GM21526 (cell line): ENCODE measurements at regions not wholly inside any gene's neighbourhood (a gene's known extent, or its start where the extent isn't known, plus 50 kb on each side); places are given as distances from the start of the nearest gene placed in this dataset.

Experiments
- ATAC-seq: cut with Tn5 transposase; IDR thresholded peaks from one replicate; pipeline ENCODE4 v1.9.1; 2021; ENCODE audit warnings: moderate library complexity; ENCODE audit not compliant: unreplicated experiment, low FRiP score

DNA sequence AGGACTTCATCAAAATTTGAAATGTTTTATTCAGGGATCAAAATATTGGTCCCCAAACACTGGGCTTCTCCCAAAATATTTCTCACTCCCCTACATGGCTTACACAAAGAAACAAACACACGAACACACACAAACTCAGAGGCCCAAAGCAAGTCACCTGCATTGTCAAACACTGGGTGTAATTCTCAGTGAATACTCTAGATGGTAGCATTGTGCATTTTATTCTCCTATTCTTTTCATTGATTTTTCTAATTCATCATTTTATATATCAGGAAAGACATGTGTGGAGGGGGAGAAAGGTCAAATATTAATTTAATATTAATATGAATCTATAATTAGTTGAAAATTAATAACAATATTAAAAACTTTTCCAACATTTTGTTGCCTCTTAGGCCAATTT, 72.3 kb upstream of the TNMD start:
- peak; percentile 58 for ATAC-seq

GRCh38 chrX:100494646-100495370, 84.7 kb upstream of the PCDH19 start:
- ATAC-seq, result no peak

- ATAC-seq, result no peak
Measured at GRCh38 chrX:100491174-100491573, 81.1 kb upstream of the PCDH19 start.

DNA sequence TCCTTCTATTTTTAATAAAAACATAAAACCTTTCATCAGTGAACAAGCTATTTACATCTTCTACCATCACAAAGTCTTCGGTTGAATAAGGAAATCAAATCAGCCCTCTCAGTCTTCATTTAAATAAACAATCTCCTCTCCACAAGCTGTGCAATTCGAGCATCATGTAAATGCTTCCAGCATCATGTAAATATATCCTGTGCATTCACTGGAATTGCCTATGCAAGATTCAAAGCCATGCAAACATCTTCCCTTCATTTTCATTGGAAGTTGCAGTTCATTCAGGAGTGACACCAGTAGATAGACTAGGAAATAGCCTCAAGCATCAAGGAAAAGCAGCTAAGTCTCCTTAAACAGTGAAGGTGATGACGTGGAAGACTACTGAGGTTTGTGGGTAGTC, 77.7 kb upstream of the PCDH19 start:
- ATAC-seq, result no peak

DNA sequence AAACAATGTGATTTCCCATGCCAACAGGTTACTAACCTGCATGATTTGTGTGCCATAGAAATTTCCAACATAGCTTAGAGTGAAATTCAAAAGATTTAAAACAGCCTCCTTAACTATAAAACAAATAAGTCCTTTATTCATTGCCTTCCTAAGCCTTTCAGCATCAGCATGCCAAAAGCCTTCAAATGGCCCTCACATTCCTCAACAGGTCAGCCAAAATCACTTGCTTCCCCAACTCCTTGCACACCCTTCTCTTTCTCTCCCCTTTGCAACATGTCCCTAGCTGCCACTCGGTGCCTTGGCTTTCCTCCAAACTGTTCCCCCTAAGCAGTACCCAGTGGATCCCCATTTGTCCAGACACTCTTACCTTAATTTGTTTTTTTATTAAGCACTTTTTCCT, 74.9 kb upstream of the PCDH19 start:
- ATAC-seq, result no peak

GRCh38 chrX:100479329-100479728, 69.3 kb upstream of the PCDH19 start:
- ATAC-seq, result no peak

DNA sequence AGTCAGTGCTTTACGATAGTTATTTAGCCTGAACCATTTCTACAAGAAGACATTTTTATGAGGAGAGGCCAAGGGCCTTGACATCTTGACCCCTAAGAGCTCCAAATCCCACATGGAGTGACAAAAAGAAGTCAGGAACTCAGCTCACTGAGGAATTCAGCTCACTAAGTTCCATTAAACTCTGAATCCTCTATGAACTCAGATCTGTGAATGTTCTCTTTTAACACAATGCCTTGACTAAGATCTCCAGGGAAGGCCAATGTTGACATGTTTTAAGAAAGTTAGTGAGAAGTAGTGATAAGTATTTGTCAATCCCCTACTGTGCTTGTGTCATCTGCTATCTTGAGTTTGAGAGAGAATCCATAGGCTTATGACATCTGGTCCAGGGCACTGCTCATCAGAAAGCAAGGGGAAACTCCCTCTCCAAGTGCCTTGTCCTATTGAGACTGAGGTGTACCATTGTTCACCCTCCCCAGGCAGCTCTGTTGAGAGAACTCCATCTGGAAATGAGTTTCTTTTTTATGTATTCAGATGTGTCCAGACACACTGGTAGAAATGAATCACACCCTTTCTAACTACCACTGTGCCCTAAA, 68.7 kb upstream of the PCDH19 start:
- no peak for ATAC-seq

DNA sequence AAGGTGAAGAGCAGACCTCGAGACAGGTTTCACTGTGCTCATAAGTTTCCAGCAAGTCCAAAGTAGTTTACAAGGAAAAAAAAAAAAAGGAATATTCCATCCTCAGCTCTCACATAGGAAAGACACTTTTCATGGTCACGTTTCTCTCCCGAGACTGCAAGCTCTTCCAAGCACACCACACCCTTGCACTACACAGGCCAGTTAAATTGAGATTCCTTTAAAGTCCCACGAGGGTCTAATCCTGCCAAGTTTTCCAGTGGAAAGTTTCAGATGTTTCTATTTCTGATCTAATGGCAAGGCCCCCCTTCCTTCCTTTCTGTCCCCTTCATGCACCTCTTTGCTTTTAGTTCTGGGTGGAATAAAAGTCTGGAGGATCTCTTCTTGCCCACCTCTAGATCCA, 67.9 kb upstream of the PCDH19 start:
- ATAC-seq, result no peak

DNA sequence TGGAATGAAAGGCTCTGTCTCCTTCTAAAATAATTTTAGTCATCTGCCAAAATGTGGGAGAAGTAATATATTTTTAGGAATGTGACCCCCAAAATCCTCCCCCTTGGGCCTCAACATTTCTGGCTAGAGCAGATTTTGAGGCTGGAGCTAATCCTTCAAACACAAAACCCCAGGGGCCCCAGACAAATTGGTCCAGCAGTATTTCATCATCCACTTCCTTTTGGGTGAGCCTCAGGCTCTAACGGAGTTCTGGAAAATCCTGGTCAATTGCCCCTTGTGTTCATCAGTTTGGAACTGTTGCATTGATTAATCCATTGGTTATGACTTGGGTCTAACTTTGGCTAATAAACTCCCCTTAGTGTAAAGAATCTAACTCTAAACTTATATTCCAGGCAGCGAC, 67.4 kb upstream of the PCDH19 start:
- ATAC-seq, result no peak
